NK-92 treated with Interleukin-12 subunit alpha and Interleukin-12 subunit beta, amount 100 ng/mL, for 24 hours (cell line): ENCODE measurements at regions not wholly inside any gene's neighbourhood (a gene's known extent, or its start where the extent isn't known, plus 50 kb on each side); places are given as distances from the start of the nearest gene placed in this dataset.

Source experiments
- DNase-seq: peaks from one replicate; lab custom pipeline; 2025; lab: John Stamatoyannopoulos, UW

GRCh38 chr11:130715085-130715876 lies 201.0 kb downstream of the SNX19 start:
- DNase-seq: no peak

DNA sequence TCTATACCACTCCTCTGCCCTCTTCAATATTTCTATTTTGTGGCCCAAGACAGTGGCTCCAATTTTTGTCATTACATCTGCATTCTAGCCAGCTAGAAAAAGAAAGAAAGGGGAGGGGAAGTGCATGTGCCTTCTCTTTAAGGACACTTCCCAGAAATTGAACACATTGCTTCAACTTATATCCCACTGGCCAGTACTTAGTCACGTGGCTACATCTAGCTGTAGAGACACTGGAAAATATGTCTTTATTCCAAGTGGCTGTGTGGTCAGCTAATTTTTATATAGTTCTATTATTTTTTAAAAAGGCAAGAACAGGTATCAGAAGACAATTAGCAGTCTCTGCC lies 200.4 kb downstream of the SNX19 start:
- DNase-seq: no peak

GRCh38 chr11:130718120-130718519 lies 198.2 kb downstream of the SNX19 start:
- no peak for DNase-seq

- DNase-seq: no peak
Measured at GRCh38 chr11:130719220-130719915, 196.9 kb downstream of the SNX19 start.

DNA sequence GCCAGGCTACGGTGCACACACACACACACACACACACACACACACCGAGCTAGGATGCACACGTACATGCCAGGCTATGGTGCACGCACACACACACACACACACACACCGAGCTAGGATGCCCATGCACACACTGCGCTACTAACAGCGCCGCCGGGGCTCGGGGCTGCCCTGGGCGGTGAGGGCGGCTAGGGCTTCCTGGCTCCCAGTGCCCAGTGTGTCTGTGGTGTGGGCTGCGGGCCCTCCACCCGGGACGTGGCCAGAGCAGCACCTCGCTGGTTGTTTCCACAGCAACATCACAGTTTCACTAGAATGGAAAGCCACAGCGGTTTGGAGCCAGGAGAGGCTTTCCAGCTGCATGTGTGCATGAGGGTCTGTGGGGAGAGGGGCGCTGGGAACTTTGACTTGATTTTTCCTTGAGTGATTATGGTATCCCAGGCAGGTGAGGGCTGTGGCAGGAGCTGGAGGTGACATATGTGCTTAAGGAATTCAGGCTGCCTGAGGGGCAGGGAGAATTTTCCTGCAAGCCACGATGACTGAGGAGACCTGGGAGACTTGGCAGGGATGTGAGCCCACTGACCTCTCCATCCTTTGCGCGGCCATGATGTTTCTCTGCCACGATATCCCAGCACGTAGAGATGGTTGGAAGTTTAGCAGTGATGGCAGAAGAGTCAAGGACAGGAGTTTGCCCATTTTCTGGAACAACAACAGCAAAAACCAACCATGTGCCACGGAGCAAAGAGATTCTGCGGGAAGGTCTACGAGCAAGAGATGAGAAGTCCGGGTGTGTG lies 195.9 kb downstream of the SNX19 start:
- DNase-seq: no peak

DNA sequence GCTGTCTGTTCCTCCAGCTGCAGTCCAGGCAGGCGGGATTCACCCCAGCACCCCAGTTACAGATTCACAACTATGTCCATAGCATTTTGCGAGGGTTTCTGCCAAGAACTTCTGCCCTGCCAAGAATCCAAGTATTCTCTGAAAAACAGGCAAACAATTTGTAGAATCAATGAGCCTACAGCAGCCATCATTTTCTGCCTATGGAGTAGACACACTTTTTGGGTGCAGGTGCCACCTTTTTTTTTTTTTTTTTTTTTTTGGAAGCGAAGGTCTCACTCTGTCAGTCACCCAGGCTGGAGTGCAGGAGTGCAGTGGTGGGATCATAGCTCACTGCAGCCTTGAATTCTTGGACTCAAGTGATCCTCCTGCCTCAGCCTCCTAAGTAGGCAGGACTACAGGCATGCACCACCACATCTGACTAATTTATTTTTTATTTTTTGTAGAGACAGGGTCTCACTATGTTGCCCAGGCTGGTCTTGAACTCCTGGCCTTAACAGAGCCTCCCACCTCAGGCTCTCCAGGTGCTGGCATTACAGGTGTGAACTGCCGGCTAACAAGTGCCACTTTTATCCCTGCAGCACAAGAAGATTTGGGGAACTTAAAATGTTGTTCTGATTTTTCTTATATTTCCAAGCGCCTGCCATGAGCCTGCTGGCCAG lies 195.1 kb downstream of the SNX19 start:
- DNase-seq: no peak

GRCh38 chr11:130721736-130722135 lies 194.5 kb downstream of the SNX19 start:
- no peak for DNase-seq

DNA sequence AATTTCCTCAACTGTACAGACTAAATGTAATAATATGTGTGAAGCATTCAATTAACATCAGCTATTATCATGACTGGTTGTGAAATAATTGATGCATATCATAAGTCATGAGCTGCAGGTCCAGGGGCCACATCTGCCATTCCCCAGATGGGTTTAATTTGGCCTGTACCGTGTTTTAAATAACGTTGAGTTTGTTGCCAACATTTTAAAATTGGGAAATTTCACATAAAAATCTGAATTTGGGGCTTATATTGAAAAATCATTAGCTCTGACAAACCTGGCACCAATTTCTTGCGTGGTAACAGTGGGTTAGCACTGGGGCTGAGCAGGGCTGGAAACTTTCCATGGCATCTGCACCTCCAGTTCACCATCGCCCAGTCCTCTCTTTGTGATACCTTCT lies 193.9 kb downstream of the SNX19 start:
- DNase-seq: no peak

- DNase-seq: no peak
Measured at GRCh38 chr11:130725421-130726233, 190.7 kb downstream of the SNX19 start.

- no peak for DNase-seq
Measured at GRCh38 chr11:130726234-130727037, 189.8 kb downstream of the SNX19 start.

DNA sequence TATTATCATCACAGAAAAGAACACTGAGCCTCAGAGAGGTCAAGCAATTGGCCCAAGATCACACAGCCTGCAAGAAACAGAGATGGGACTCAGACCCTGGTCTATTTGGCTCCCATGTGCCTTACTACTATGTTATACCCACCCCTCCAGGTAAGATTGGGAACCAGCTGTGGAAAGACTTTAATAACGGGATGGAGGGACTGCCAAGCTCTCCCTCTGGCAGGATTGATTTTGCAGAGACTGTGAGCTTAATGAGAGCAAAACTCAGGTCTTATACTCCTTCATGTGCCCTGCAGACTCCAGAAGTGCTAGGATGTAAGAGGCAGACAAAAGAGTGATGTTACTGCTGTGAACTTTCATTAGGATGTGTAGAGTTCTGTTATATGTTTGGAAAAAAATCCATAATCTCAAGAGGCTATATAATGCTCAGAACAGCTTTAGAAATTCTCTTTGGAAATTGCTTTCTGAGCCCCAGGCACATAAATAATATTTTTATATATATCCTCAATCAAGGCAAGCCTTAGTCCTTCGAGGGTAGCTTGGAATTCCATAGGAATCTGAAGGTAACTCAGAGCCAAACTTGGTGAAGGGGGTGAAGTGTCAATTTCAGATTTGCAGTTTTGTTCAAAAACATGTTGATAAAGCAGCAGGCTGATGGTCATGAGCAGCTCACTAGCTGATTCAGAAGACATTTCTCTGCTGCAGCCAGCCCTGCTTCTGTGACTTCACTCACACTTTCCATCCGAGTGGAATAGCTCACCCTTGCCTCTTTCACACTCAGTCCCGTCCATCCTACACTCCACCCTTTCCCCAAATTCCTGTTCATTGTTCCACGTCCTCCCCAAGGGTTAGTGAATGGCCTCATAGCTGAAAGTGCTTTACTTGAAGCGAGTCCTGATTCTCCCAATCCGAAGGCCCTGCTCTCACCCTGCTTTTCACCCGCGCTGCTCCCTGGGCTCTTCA lies 188.8 kb downstream of the SNX19 start:
- DNase-seq: no peak

- no peak for DNase-seq
Measured at GRCh38 chr11:130728185-130729180, 187.8 kb downstream of the SNX19 start.

GRCh38 chr11:130729193-130729592 lies 187.1 kb downstream of the SNX19 start:
- no peak for DNase-seq

DNA sequence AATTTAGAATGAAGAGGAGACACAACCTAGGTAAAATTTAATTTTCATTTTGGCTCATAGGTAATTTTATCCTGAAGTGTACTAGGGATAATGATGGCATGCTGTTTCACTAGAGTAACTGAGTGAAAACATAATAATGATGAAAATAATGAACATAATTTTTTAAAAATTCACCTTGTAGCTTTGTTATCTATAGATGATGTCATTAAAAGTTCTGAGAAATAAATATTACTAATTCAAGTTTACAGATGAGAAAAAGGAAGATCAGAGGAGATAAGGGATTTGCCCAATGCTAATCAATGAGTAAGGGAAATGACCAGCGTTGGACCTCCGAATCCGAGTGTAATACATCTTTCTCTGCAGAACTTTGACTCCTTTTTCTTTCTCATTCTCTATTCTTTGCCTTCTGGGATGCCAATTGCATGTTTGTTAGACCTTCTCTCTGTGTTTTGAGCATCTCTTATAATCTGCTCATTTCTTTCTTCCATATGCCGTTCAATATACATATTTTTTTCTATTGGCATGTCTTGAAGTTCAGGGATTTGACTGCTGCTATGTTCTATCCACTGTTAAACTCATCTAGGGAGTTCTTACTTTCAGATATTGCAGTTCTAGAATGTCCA lies 186.5 kb downstream of the SNX19 start:
- no peak for DNase-seq

DNA sequence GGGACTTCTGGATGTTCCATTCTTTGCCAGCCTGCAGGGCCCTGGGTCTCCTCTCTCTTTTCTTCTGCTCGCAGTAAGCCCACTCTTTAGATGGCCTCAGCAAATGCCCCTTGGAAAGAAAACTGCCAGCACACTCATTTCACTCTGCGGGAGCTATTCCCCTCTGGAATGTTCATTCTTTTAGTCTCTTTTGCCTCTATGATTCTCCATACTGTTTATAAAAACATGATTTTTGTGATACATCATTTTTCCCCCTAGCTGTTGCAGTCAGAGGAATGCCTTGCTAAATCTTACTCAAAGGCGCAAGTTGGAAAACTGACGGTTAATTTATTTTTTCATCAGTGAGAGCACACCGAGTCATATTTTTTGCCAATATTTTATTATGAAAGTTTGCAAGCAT lies 184.9 kb downstream of the SNX19 start:
- DNase-seq: no peak

DNA sequence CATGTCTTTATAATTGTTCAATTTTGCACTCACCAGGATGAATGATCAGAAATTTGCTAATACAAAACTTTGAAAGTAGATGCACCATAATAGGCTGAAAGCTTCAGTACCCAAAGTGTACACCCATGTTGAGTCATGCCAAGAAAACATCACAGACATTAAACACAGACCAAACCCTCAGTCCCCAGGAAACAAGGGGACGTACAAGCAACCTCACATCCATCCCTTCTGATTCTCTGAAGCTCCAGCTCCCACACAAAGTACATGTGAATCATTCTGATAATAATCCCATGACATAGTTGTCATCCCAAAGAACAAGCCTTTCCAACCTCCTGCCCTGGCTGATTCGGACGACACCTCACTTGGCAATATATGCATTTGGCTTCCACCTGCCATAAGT lies 183.8 kb downstream of the SNX19 start:
- DNase-seq: no peak

- no peak for DNase-seq
Measured at GRCh38 chr11:130737041-130737830, 179.0 kb downstream of the SNX19 start.
